Skeletal muscle cell (primary cell): ENCODE measurements at regions not wholly inside any gene's neighbourhood (a gene's known extent, or its start where the extent isn't known, plus 50 kb on each side); places are given as distances from the start of the nearest gene placed in this dataset.

Experiments
- DNase-seq: peaks from one replicate; pipeline ENCODE4 v3.0.0-alpha.2; 2010; ENCODE audit warnings: low read depth
- H3K4me3 ChIP-seq: 2 replicates; pipeline ENCODE4 v1.5.1; 2011; ENCODE audit warnings: low read depth, mild to moderate bottlenecking, control low read depth, low read length, moderate library complexity

DNA sequence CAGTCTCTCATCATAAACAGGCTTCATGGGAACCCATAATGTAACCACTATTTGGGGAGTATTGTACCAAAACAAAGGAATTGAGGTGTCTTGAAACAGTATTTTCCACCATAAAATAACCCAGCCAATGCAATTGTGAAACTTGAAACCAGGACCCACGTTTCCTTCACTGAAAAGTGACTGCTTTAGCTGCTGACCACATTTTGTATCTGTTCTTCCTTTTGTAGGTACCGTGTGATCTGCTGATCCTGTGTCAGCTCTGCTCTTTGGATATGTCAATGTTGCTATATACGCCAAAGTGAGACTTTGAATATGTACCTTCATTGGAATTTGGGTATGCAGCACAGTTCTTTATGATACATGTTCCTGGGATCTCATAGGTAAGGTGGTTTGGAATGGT, 95.1 kb upstream of the CNTN1 start:
- DNase-seq = no peak
- H3K4me3 ChIP-seq = no peak overlapping the region

GRCh38 chr12:40598073-40598472, 94.2 kb upstream of the CNTN1 start:
- no peak for DNase-seq
- no peak overlapping the region for H3K4me3 ChIP-seq

GRCh38 chr12:40602562-40602961, 89.7 kb upstream of the CNTN1 start:
- no peak for DNase-seq

DNA sequence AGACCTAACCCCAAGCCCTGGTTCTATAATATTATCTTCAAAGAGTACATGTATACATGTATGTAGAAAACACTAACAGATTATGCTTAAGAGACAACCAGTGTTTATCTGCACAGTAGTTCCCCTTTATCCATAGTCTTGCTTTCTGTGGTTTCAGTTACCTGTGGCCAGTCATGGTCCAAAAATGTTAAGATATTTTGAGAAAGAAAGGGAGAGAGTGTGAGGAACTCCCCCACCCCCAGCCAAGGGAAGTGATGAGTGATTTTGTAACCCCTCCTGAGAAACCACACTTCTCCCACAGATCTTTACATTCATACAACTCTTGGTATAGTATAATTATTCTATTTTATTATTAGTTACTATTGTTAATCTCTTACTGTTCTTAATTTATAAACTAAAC, 77.3 kb upstream of the CNTN1 start:
- no peak for DNase-seq

More at GRCh38 chr12:40602562-40602961, 89.7 kb upstream of the CNTN1 start:
- no peak overlapping the region for H3K4me3 ChIP-seq

GRCh38 chr12:40615590-40615989, 76.6 kb upstream of the CNTN1 start:
- DNase-seq = no peak
- H3K4me3 ChIP-seq = no peak overlapping the region

More for the DNA sequence above, 77.3 kb upstream of the CNTN1 start:
- no peak overlapping the region for H3K4me3 ChIP-seq

- no peak overlapping the region for H3K4me3 ChIP-seq
- DNase-seq = no peak
Measured at GRCh38 chr12:40616383-40616915, 75.8 kb upstream of the CNTN1 start.

DNA sequence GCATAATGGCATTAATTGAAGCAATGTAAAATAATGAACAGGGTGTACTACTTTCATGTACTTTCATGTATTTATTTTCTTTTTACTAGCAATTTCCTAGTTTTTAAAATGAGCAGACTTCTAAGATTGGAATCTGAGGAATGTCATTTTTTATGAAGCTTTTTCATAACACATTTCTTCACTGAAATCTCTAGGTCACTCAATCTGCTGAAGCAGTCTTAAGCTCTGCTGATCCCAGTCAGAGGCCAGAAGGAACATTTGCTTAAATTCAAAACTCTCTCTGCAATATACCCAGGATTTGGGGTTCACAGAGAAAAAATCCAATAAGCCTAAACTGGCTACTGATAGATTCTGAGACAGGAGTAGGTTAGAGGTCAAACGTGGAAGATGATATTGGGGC, 73.6 kb upstream of the CNTN1 start:
- no peak overlapping the region for H3K4me3 ChIP-seq
- no peak for DNase-seq

DNA sequence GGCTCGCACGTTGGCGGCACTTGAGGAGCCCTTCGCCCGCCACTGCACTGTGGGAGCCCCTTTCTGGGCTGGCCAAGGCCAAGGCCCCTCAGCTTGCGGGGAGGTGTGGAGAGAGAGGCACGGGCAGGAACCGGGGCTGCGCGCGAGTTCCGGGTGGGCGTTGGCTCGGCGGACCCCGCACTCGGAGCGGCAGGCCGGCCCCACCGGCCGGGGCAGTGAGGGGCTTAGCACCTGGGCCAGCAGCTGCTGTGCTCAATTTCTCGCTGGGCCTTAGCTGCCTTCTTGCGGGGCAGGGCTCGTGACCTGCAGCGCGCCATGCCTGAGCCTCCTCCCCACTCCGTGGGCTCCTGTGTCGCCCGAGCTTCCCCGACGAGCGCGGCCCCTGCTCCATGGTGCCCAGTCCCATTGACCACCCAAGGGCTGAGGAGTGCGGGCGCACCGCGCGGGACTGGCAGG, 71.6 kb upstream of the CNTN1 start:
- DNase-seq = no peak
- no peak overlapping the region for H3K4me3 ChIP-seq

DNA sequence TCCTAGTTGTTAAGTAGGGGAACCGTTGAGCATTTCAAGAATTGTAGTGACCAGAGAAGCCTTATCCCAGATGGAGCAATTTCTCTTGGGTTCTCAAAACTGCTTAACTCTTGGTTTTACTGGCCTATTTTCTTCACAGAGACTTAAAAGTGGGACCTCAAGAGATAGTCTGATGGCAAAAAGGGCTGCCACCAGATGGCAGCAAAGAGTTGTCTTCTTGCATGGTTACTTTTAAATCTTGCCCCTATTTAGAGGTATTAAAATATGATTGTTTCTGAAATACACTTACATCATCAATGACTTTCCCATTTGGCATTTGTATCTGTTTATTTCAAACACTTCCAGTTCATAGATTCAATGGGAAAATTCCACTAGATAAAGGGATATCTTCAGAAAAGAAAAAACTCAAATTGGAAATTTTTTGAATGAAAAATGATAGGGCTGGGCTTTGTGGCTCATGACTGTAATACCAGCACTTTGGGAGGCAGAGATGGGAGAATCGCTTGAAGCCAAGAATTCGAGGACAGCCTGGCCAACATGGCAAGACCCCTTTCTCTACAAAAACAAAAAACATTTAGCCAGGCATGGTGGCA, 69.9 kb upstream of the CNTN1 start:
- DNase-seq = peak; percentile 2
- no peak overlapping the region for H3K4me3 ChIP-seq

- H3K4me3 ChIP-seq = no peak overlapping the region
- DNase-seq = no peak
Measured at GRCh38 chr12:40632171-40632570, 60.1 kb upstream of the CNTN1 start.

GRCh38 chr12:40632933-40633332, 59.3 kb upstream of the CNTN1 start:
- no peak for DNase-seq
- no peak overlapping the region for H3K4me3 ChIP-seq

DNA sequence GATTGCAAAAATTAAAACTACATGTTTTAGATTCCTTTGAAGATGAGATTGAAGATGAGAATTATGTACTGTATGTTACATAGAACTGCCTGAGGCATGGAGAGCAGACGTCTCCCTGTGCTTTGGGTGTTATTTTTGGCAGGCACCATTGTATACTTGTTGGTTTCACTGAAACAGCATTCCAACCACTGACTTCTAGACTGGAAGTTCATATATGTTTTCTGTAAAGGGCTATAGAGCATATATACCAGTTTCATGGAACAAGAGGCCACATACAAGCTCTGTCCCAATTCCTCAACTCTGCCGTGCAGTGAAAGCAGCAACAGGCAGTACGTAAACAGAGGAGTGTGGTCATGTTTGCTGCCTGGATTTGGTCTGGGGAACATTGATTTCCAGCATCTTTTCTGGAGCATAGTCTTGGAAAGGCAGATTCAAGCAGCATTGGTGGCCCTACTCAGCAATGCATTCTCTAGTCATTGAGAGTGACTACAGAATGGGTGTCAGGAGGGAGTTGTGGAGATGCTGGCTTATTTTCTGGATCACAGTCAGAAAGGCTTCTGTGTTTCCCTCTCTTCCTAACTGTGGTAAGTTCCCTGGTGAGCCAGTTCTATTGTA, 57.6 kb upstream of the CNTN1 start:
- H3K4me3 ChIP-seq = no peak overlapping the region
- no peak for DNase-seq

GRCh38 chr12:40635141-40635731, 57.0 kb upstream of the CNTN1 start:
- no peak overlapping the region for H3K4me3 ChIP-seq
- no peak for DNase-seq
